ENCODE measurements at regions not wholly inside any gene's neighbourhood (a gene's known extent, or its start where the extent isn't known, plus 50 kb on each side); places are given as distances from the start of the nearest gene placed in this dataset.

GRCh38 chr18:10193444-10193843 lies 261.0 kb upstream of the APCDD1 start:
- Histone ChIP-seq H3K4me1 (no peaks in the 10 kb centered on the region), H3K27ac (no peak overlapping the region), H3K36me3 (no peaks in the 10 kb centered on the region), H3K4me3 (no peak overlapping the region), H3K9me3 (no peaks in the 10 kb centered on the region), H3K27me3 (no peaks in the 10 kb centered on the region)
- no peak for DNase-seq
- TF ChIP-seq CTCF (IDR thresholded peaks at IDR 0.05) (no peak), POLR2A (IDR thresholded peaks at IDR 0.05) (no peak)

GRCh38 chr18:10194592-10194991 lies 259.8 kb upstream of the APCDD1 start:
- Histone ChIP-seq H3K4me1 (no peaks in the 10 kb centered on the region), H3K36me3 (no peaks in the 10 kb centered on the region), H3K4me3 (no peak overlapping the region), H3K27me3 (no peaks in the 10 kb centered on the region), H3K27ac (no peak overlapping the region), H3K9me3 (no peaks in the 10 kb centered on the region)
- TF ChIP-seq CTCF (IDR thresholded peaks at IDR 0.05) (no peak), POLR2A (IDR thresholded peaks at IDR 0.05) (no peak)
- no peak for DNase-seq

DNA sequence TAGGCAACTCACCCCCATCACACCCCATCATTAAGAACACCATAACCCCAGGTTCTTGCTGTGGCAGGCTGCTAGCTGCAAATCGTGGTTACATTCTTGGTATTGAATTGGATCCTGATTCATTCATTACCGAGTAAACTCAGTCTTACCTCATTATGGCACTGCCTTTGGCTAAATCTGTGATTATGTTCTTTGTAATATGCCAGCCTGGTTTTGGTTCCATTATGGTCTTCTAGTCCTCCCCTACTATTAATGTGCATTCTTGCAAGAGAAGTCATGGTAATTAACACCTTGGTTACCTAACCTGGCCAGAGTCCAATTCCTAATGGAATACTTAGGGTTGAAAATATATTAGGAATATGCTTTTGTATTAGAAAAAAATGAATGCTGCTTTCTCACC lies 258.9 kb upstream of the APCDD1 start:
- H3K4me1 ChIP-seq = no peaks in the 10 kb centered on the region
- DNase-seq = no peak
- no peaks in the 10 kb centered on the region for H3K9me3 ChIP-seq
- no peaks in the 10 kb centered on the region for H3K27me3 ChIP-seq
- no peak for TF ChIP-seq CTCF (IDR thresholded peaks at IDR 0.05)
- no peak for TF ChIP-seq POLR2A (IDR thresholded peaks at IDR 0.05)
- no peaks in the 10 kb centered on the region for H3K36me3 ChIP-seq
- no peak overlapping the region for H3K4me3 ChIP-seq
- no peak overlapping the region for H3K27ac ChIP-seq

DNA sequence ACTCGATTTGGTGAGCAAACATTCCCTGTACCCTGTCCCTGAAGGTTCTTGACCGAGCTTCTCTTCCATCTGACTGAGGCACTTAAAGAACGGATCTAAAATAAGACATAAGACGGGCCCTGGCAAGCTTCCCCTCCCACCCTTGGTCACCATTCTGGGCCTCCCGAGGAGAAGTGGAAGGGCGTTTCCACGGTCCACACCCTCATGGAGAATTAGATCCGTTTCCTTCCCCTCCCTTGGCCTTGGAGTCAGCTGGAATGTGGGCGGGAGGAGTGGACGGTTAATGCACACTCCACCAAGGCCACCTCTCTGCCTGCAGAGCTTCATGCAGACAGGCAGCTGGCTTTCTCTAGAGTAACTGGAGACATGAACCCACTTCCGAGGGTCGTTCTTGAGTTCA lies 257.3 kb upstream of the APCDD1 start:
- no peak overlapping the region for H3K27ac ChIP-seq
- TF ChIP-seq CTCF (IDR thresholded peaks at IDR 0.05) (no peak), POLR2A (IDR thresholded peaks at IDR 0.05) (no peak)
- no peak for DNase-seq
- H3K4me1 ChIP-seq = no peaks in the 10 kb centered on the region
- no peaks in the 10 kb centered on the region for H3K36me3 ChIP-seq
- no peak overlapping the region for H3K4me3 ChIP-seq
- no peaks in the 10 kb centered on the region for H3K27me3 ChIP-seq
- H3K9me3 ChIP-seq = no peaks in the 10 kb centered on the region

DNA sequence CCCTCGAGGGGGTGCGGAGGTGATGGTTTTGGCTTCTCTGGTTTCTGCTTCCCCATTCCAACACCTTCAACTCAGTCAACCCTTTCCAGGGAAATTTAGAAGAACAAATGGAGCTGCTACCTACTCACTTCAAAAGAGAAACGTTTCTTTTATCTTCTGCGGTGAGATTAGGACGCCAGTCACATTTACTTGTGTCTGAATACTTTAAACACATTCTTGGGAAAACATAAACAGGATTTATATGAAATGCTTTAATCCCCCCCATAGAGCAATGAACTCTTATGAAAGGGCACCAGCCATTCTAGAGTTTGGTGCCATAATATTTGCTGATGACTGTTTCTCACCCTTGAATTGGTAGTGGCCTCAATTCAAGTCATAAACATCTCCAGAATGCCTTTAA lies 253.2 kb upstream of the APCDD1 start:
- Histone ChIP-seq H3K4me1 (no peaks in the 10 kb centered on the region), H3K36me3 (no peaks in the 10 kb centered on the region), H3K27me3 (no peaks in the 10 kb centered on the region), H3K4me3 (no peak overlapping the region), H3K9me3 (no peaks in the 10 kb centered on the region), H3K27ac (no peak overlapping the region)
- no peak for DNase-seq
- no peak for TF ChIP-seq CTCF (IDR thresholded peaks at IDR 0.05)
- no peak for TF ChIP-seq POLR2A (IDR thresholded peaks at IDR 0.05)

GRCh38 chr18:10201659-10202058 lies 252.8 kb upstream of the APCDD1 start:
- H3K4me3 ChIP-seq = no peak overlapping the region
- H3K27ac ChIP-seq = no peak overlapping the region
- no peaks in the 10 kb centered on the region for H3K9me3 ChIP-seq
- DNase-seq = no peak
- H3K36me3 ChIP-seq = no peaks in the 10 kb centered on the region
- H3K27me3 ChIP-seq = no peaks in the 10 kb centered on the region
- TF ChIP-seq POLR2A (IDR thresholded peaks at IDR 0.05) (no peak), CTCF (IDR thresholded peaks at IDR 0.05) (no peak)
- H3K4me1 ChIP-seq = no peaks in the 10 kb centered on the region
